CD4-positive, alpha-beta T cell (primary cell): ENCODE measurements at regions not wholly inside any gene's neighbourhood (a gene's known extent, or its start where the extent isn't known, plus 50 kb on each side); places are given as distances from the start of the nearest gene placed in this dataset.

Experiments
- ATAC-seq: fragments of 200-7000 bp; cut with Tn5 transposase; one replicate; pipeline ENCODE4 v1.10.0; 2022; ENCODE audit warnings: mild to moderate bottlenecking; ENCODE audit not compliant: poor library complexity
- CTCF ChIA-PET: fragments of 350-600 bp; sonication (Branson Sonifier 250); formaldehyde crosslinking; loops from one replicate; lab custom pipeline; 2021; ENCODE audit warnings: antibody characterized with exemption, inconsistent platforms; lab: Charles Lee
- POLR2A ChIA-PET: fragments of 350-600 bp; sonication (Branson Sonifier 250); formaldehyde crosslinking; loops from one replicate; lab custom pipeline; 2021; ENCODE audit warnings: antibody characterized with exemption, inconsistent platforms; lab: Charles Lee
- DNase-seq, 14 experiments: peaks; one replicate each; pipeline ENCODE4 v3.0.0-alpha.2; 2013 to 2020; ENCODE audit warnings: mixed read lengths in 2 of 14
- H3K27ac ChIP-seq, 2 donors: one replicate each; pipeline versions ENCODE4 v1.5.1 to v1.7.0; 2013; ENCODE audit warnings: low read length in 2 of 2, low read depth in 1 of 2, mild to moderate bottlenecking in 1 of 2
- H3K27me3 ChIP-seq, 2 experiments: 1 replicate in 1 of 2; 2 replicates in 1 of 2; pipeline versions ENCODE4 v1.6.1 to v1.7.0; 2013; ENCODE audit warnings: low read length in 2 of 2, control low read depth in 1 of 2, mild to moderate bottlenecking in 1 of 2, moderate library complexity in 1 of 2; ENCODE audit not compliant: insufficient read depth in 2 of 2, control insufficient read depth in 1 of 2
- H3K36me3 ChIP-seq: one replicate; pipeline ENCODE4 v1.6.1; 2013; ENCODE audit warnings: low read length, control low read depth; ENCODE audit not compliant: insufficient read depth
- H3K4me1 ChIP-seq: one replicate; pipeline ENCODE4 v1.6.1; 2013; ENCODE audit warnings: low read length, control low read depth; ENCODE audit not compliant: insufficient read depth
- H3K4me3 ChIP-seq: one replicate; pipeline ENCODE4 v1.5.1; 2013; ENCODE audit warnings: mild to moderate bottlenecking, low read length, moderate library complexity
- H3K9me3 ChIP-seq, 2 experiments: 1 replicate in 1 of 2; 2 replicates in 1 of 2; pipeline versions ENCODE4 v1.6.1 to v1.7.0; 2013; ENCODE audit warnings: low read length in 2 of 2, mild to moderate bottlenecking in 2 of 2, control low read depth in 1 of 2, moderate library complexity in 1 of 2; ENCODE audit not compliant: control insufficient read depth in 1 of 2, insufficient read depth in 1 of 2
- H3K27ac Mint-ChIP-seq: one replicate; pipeline ENCODE4 v1.8.0; 2020; ENCODE audit warnings: mixed read lengths
- H3K27me3 Mint-ChIP-seq: one replicate; pipeline ENCODE4 v1.8.0; 2021; ENCODE audit warnings: mixed read lengths
- H3K36me3 Mint-ChIP-seq: one replicate; pipeline ENCODE4 v1.8.0; 2021; ENCODE audit warnings: low read depth, mixed read lengths
- H3K4me1 Mint-ChIP-seq: one replicate; pipeline ENCODE4 v1.8.0; 2021; ENCODE audit warnings: low read depth, mixed read lengths
- H3K4me3 Mint-ChIP-seq: one replicate; pipeline ENCODE4 v1.8.0; 2020; ENCODE audit warnings: mild to moderate bottlenecking, mixed read lengths
- H3K9me3 Mint-ChIP-seq: one replicate; pipeline ENCODE4 v1.8.0; 2020; ENCODE audit warnings: mixed read lengths
- CTCF ChIP-seq: fragments of 200-600 bp; IDR thresholded peaks from one replicate; pipeline ENCODE4 v1.8.0; 2022; ENCODE audit warnings: antibody characterized with exemption, mild to moderate bottlenecking
- intact Hi-C, 2 experiments: fragments of 100-400 bp; cut with DNase I in 1 of 2; cut with micrococcal nuclease in 1 of 2; formaldehyde crosslinking; loops; one replicate each; pipeline versions ENCODE4 v1.15.1 to v1.9.0; 2023 to 2025; cut with DNase I, micrococcal nuclease

- H3K9me3 Mint-ChIP-seq = no peaks in the 10 kb centered on the region
- no peaks in the 10 kb centered on the region for H3K4me1 ChIP-seq
- ChIA-PET POLR2A (no interaction called here), CTCF (no interaction called here)
- TF ChIP-seq CTCF = no peak
- intact Hi-C loops = no loop called here
- H3K9me3 ChIP-seq = no peaks in the 10 kb centered on the region
- no peaks in the 10 kb centered on the region for H3K36me3 ChIP-seq
- H3K27me3 Mint-ChIP-seq = no peaks in the 10 kb centered on the region
- no peaks in the 10 kb centered on the region for H3K4me1 Mint-ChIP-seq
- no peak overlapping the region for H3K4me3 ChIP-seq
- no peaks in the 10 kb centered on the region for H3K27me3 ChIP-seq
- ATAC-seq = no peak
- no peak overlapping the region for H3K27ac Mint-ChIP-seq
- H3K36me3 Mint-ChIP-seq = no peaks in the 10 kb centered on the region
- H3K4me3 Mint-ChIP-seq = no peak overlapping the region
- DNase-seq = no peak
- H3K27ac ChIP-seq = no peak overlapping the region
These were observed 123.1 kb upstream of the RASSF8 start for GRCh38 chr12:25835385-25835784.

GRCh38 chr12:25838007-25838406 lies 120.5 kb upstream of the RASSF8 start:
- ChIA-PET POLR2A (no interaction called here), CTCF (no interaction called here)
- H3K4me1 ChIP-seq = no peaks in the 10 kb centered on the region
- no peaks in the 10 kb centered on the region for H3K36me3 ChIP-seq
- DNase-seq (no peak), ATAC-seq (no peak)
- H3K4me3 ChIP-seq = no peak overlapping the region
- no peaks in the 10 kb centered on the region for H3K9me3 ChIP-seq
- no peaks in the 10 kb centered on the region for H3K36me3 Mint-ChIP-seq
- TF ChIP-seq CTCF = no peak
- H3K27me3 ChIP-seq = no peaks in the 10 kb centered on the region
- no peaks in the 10 kb centered on the region for H3K9me3 Mint-ChIP-seq
- H3K27ac ChIP-seq = no peak overlapping the region
- H3K4me3 Mint-ChIP-seq = no peak overlapping the region
- H3K27ac Mint-ChIP-seq = no peak overlapping the region
- peaks cover 2% of the 10 kb centered on the region for H3K4me1 Mint-ChIP-seq
- H3K27me3 Mint-ChIP-seq = no peaks in the 10 kb centered on the region
- intact Hi-C loops = no loop called here

- no peaks in the 10 kb centered on the region for H3K27me3 ChIP-seq
- H3K9me3 Mint-ChIP-seq = no peaks in the 10 kb centered on the region
- H3K4me1 Mint-ChIP-seq = peaks cover 9% of the 10 kb centered on the region
- intact Hi-C loops = loop anchor here in 1 of 2 experiments (1.0 kb wide), 1 partner anchor 17 kb away; no protein-coding TSS in a partner anchor
- H3K27ac Mint-ChIP-seq = no peak overlapping the region
- H3K27ac ChIP-seq = no peak overlapping the region
- TF ChIP-seq CTCF = no peak
- no peaks in the 10 kb centered on the region for H3K27me3 Mint-ChIP-seq
- ChIA-PET POLR2A (no interaction called here), CTCF (interaction anchor here (0.6 kb wide), 1 partner anchor 28 kb away, joined by 3 read pairs; no protein-coding TSS in a partner anchor)
- H3K9me3 ChIP-seq = no peaks in the 10 kb centered on the region
- no peak for DNase-seq
- no peaks in the 10 kb centered on the region for H3K36me3 ChIP-seq
- no peaks in the 10 kb centered on the region for H3K4me1 ChIP-seq
- no peak for ATAC-seq
- H3K4me3 ChIP-seq = no peak overlapping the region
- H3K36me3 Mint-ChIP-seq = no peaks in the 10 kb centered on the region
- H3K4me3 Mint-ChIP-seq = no peak overlapping the region
These were observed 119.0 kb upstream of the RASSF8 start for GRCh38 chr12:25839470-25839869.
